Glutamatergic neuron (in vitro differentiated cells): ENCODE measurements at regions not wholly inside any gene's neighbourhood (a gene's known extent, or its start where the extent isn't known, plus 50 kb on each side); places are given as distances from the start of the nearest gene placed in this dataset.

ENCODE experiments used
- DNase-seq: peaks from one replicate; pipeline ENCODE4 v3.0.0; 2022
- H3K27ac Mint-ChIP-seq: one replicate; pipeline ENCODE4 v1.8.0; 2020; ENCODE audit warnings: mild to moderate bottlenecking, mixed read lengths, inconsistent platforms; ENCODE audit not compliant: unreplicated experiment
- H3K27me3 Mint-ChIP-seq: one replicate; pipeline ENCODE4 v1.8.0; 2020; ENCODE audit warnings: mild to moderate bottlenecking, moderate library complexity, mixed read lengths, inconsistent platforms; ENCODE audit not compliant: unreplicated experiment
- H3K36me3 Mint-ChIP-seq: one replicate; pipeline ENCODE4 v1.8.0; 2020; ENCODE audit warnings: mild to moderate bottlenecking, mixed read lengths, inconsistent platforms; ENCODE audit not compliant: unreplicated experiment
- H3K4me1 Mint-ChIP-seq: one replicate; pipeline ENCODE4 v1.8.0; 2020; ENCODE audit warnings: mild to moderate bottlenecking, low read depth, mixed read lengths, inconsistent platforms; ENCODE audit not compliant: unreplicated experiment
- H3K4me3 Mint-ChIP-seq: one replicate; pipeline ENCODE4 v1.8.0; 2020; ENCODE audit warnings: mild to moderate bottlenecking, mixed read lengths, inconsistent platforms; ENCODE audit not compliant: unreplicated experiment
- H3K9me3 Mint-ChIP-seq: one replicate; pipeline ENCODE4 v1.8.0; 2020; ENCODE audit warnings: mild to moderate bottlenecking, moderate library complexity, mixed read lengths, inconsistent platforms; ENCODE audit not compliant: unreplicated experiment
- TF ChIP-seq, protein P1 (sequence below): fragments of 200-600 bp; sonication (generic); IDR thresholded peaks from one replicate; pipeline ENCODE4 v1.5.0; 2021; ENCODE audit not compliant: partially characterized antibody, unreplicated experiment

DNA sequence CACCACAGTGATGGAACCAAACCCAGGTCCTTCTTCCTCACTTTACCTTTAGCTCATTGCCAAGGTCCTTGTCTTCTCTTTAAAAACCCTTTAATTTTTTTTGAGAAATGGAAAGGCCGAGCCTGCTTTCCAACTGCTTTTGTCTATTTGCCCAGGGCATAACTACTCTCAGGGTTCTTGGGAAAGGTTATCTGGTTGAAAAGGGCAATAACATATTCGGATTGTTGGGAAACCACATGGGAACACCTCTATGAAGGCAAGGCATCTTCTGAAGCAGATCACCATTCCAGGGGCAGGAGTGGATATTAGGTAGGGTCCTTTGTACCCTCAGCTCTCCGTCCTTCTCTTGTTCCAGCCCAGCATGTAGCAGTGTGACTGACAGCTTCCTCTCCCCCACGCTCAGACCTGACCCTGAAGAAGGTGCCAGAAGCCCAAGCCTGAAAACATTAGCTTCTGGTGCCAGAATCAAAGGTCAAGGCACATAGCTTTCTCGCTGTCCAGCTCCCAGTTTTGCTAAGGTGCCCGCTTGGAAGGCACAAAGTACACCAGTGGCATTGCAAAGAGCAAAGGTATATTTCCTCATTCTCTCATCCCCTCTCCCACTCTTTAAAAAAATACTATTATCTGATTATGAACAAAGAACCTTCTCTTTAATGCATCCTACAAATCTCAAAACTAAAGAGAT lies 123.2 kb upstream of the LINC00305 start:
- H3K4me1 Mint-ChIP-seq: no peaks in the 10 kb centered on the region
- no peak overlapping the region for H3K4me3 Mint-ChIP-seq
- peaks cover 1% of the 10 kb centered on the region for H3K9me3 Mint-ChIP-seq
- no peak for DNase-seq
- H3K27me3 Mint-ChIP-seq: peaks cover 2% of the 10 kb centered on the region
- TF ChIP-seq, protein P1, sequence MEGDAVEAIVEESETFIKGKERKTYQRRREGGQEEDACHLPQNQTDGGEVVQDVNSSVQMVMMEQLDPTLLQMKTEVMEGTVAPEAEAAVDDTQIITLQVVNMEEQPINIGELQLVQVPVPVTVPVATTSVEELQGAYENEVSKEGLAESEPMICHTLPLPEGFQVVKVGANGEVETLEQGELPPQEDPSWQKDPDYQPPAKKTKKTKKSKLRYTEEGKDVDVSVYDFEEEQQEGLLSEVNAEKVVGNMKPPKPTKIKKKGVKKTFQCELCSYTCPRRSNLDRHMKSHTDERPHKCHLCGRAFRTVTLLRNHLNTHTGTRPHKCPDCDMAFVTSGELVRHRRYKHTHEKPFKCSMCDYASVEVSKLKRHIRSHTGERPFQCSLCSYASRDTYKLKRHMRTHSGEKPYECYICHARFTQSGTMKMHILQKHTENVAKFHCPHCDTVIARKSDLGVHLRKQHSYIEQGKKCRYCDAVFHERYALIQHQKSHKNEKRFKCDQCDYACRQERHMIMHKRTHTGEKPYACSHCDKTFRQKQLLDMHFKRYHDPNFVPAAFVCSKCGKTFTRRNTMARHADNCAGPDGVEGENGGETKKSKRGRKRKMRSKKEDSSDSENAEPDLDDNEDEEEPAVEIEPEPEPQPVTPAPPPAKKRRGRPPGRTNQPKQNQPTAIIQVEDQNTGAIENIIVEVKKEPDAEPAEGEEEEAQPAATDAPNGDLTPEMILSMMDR: no peak
- H3K36me3 Mint-ChIP-seq: no peaks in the 10 kb centered on the region
- H3K27ac Mint-ChIP-seq: no peak overlapping the region

DNA sequence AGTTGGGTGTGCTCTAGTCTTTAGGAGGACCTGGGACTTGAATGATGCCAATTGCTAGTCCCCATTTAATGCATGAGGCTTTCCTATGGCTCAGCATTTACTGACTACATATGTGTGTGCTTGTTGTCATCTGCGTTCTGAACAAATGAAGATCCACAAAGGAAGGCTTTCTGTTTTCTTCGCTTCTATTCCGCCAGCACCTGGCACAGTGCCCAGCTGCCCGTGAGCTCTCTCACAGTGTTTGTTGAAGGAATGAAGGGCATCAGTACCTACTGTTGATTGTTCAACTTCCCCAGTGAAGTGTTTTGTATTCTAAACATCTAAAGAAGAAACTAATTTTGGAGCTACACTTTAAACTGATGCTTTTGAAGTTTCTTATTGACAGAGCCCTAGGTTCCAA lies 122.4 kb upstream of the LINC00305 start:
- Mint-ChIP-seq H3K4me1 (no peaks in the 10 kb centered on the region), H3K4me3 (no peak overlapping the region), H3K27me3 (peaks cover 2% of the 10 kb centered on the region), H3K27ac (no peak overlapping the region), H3K36me3 (no peaks in the 10 kb centered on the region), H3K9me3 (no peaks in the 10 kb centered on the region)
- TF ChIP-seq, protein P1: no peak
- DNase-seq: no peak

DNA sequence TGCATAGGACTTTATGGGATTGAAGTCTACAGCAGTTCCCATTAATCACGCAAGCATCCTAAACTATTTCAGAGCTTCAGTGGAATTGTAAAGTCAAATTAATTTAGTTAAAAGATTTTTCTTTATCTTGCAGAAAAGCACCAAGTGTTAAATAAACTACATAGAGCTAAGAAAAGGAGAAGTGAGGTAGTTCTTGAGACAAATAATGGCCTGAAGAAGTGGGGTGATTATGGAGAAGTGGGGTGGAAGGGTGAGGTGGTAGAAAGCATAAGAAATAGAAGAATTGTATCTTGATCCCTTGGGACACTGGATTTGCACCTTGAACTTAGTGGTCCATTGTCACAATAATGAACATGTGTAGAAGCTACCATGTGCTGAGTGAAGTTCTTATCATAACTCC lies 121.7 kb upstream of the LINC00305 start:
- TF ChIP-seq, protein P1: no peak
- Mint-ChIP-seq H3K4me1 (no peaks in the 10 kb centered on the region), H3K4me3 (no peak overlapping the region), H3K9me3 (no peaks in the 10 kb centered on the region), H3K36me3 (no peaks in the 10 kb centered on the region), H3K27ac (no peak overlapping the region), H3K27me3 (peaks cover 2% of the 10 kb centered on the region)
- DNase-seq: no peak

DNA sequence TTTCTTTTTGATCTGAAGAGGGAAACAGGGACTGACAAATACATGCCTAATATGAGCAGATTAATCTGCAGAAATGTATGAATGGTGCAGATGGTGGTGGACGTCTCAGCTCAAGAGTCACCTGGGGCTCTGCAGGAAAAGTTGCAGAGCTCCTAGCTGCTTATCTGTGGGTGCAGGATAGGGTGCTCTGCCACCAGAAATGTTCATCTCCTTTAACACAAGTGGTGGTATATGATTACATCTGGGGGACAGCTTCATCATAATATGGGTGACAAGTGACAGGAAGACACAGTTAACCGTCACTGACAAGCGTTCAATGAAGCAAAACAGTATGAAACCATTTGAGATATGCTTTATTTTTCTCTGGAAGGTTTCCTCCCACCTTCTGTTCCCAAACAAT lies 121.2 kb upstream of the LINC00305 start:
- no peak overlapping the region for H3K27ac Mint-ChIP-seq
- H3K9me3 Mint-ChIP-seq: no peaks in the 10 kb centered on the region
- DNase-seq: no peak
- H3K4me1 Mint-ChIP-seq: no peaks in the 10 kb centered on the region
- TF ChIP-seq, protein P1: no peak
- H3K27me3 Mint-ChIP-seq: peaks cover 2% of the 10 kb centered on the region
- no peak overlapping the region for H3K4me3 Mint-ChIP-seq
- H3K36me3 Mint-ChIP-seq: no peaks in the 10 kb centered on the region

DNA sequence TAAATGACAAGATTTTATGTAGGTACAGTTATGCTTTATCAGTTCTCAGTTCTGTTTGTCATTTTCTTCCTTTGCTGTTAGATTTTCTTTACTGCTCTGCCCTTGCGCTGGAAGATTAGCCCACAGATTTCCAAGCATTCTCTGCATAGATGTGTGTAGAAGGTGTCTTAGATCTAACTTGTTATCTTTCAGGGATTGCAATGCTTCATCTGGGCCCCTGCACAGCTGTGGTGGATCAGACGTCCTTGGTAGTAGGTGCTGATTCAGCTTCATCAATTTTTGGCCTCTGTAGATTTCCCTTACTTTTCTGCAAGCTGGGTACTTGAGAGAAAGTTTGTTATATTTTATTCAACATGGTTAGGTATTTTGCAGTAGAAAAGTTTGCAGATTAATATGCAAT lies 115.3 kb upstream of the LINC00305 start:
- Mint-ChIP-seq H3K36me3 (no peaks in the 10 kb centered on the region), H3K4me1 (no peaks in the 10 kb centered on the region), H3K27me3 (no peaks in the 10 kb centered on the region), H3K4me3 (no peak overlapping the region), H3K9me3 (no peaks in the 10 kb centered on the region), H3K27ac (no peak overlapping the region)
- TF ChIP-seq, protein P1: no peak
- no peak for DNase-seq
